ENCODE measurements at regions not wholly inside any gene's neighbourhood (a gene's known extent, or its start where the extent isn't known, plus 50 kb on each side); places are given as distances from the start of the nearest gene placed in this dataset.
A peak's percentile ranks its signal among the peaks of the same experiment; 100 is the strongest.

DNA sequence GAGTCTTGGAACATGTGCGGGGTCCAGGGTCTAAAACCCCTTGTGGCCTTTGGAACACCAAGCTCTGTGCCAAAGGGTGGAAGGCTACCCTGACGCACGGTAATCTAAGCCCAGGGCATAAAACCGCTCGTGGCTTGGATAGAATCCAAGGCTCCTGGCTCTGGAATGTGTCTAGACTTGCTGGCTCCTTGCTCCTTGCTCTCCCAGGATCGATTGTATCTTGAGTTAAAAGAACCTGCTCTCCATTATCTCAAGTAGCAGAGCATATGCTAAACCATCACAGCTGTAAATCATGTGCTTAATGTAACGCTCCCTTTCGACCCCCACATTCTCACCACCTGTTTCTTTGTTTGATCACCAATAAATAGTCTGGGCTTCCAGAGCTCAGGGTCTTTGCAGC is 50.3 kb downstream of the TLCD4 start:
- peak; percentile 77 for DNase-seq

DNA sequence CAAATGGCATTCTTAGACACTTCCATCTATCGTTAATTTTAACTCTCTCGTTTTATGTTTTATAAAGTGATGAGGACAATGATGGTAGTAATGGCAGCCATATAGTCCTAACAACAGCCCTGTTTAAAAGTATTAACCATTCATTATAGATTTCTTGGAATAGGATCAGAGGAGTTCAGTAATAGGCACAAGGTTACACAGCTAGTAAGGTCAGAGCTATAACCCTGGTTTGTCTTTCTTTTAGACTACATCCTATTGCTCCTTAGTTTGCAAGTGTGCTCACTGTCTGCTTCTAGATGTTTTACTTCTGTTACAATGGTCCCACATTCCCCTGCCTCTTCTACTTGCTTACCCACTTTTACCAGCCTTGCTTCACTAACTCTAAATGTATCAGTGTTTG is 50.9 kb downstream of the TLCD4 start:
- DNase-seq: peak; percentile 46

DNA sequence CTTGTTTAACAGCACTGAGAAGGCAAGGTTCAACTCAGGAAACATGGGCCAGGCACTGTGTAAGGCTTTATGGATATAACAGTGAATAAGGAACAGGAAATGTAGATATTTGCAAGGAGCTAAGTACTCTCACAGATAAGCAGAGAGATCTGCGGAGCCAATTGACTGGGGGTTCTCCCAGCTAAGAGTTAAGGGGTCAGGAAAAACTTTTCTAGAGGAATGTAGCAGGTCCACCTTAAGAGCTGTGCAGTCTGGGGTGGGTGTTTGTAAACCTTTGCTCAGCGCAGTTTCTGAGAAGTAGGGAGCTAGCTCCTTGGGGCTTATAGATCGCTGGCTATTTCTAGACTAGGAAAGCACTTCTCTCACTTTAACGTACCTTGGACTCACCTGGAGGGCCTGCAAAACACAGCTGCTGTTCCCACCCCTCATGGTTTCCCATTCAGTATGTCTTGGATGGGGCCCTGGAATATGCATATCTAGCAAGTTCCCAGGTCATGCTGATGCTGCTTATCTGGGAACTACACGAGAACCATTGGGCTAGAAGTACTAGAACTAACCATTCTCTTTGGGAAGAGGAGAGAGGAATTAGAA is 51.7 kb downstream of the TLCD4 start:
- DNase-seq: no peak

- no peak for DNase-seq
Measured at GRCh38 chr1:95169548-95169947, 52.4 kb downstream of the TLCD4 start.

DNA sequence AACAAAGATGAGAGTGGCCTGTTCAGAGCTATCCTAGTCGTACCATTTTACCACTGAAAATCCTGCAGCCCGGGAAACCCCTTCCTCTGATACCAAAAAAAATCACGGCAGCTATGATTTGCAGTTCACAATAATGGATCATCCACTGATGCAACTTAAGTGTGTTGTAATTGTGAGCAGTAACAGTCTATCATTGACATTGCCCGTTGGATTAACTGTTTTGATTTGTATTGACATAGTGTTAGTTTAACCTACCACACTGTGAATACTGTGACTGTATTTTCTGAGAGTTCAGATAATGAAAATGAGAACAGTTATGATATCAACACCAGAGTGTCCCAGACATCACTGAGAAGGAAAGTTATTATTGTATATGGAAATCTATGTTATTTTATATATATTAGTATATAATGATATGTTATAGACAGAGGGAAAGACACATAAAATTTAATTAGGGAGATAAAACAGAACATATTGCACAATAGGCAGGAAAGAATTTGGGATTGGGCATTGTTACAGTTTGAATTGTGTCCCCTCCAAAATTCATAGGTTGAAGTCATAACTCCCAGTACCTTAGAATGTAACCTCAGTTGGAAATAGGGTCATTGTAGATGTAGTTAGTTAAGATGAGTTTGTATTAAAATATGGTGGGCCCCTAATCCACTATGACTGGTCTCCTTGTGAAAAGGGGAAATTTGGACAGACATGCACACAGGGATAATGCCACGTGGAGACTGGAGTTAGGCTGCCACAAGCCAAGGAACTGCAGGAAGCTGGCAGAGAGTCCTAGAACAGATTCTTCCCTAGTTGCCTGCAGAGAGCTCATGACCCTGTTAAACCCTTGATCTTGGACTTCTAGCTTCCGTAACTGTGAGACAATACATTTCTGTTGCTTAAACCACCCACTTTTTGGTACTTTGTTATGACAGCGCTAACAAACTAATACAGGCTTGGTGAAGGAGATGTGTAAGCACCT is 54.4 kb downstream of the TLCD4 start:
- DNase-seq: no peak

- DNase-seq: no peak
Measured at GRCh38 chr1:95176861-95177260, 57.1 kb upstream of the RWDD3 start.

- DNase-seq: peak; percentile 44
Measured at GRCh38 chr1:95179205-95179986, 54.6 kb upstream of the RWDD3 start.

- no peak for DNase-seq
Measured at GRCh38 chr1:95180371-95180770, 53.6 kb upstream of the RWDD3 start.

DNA sequence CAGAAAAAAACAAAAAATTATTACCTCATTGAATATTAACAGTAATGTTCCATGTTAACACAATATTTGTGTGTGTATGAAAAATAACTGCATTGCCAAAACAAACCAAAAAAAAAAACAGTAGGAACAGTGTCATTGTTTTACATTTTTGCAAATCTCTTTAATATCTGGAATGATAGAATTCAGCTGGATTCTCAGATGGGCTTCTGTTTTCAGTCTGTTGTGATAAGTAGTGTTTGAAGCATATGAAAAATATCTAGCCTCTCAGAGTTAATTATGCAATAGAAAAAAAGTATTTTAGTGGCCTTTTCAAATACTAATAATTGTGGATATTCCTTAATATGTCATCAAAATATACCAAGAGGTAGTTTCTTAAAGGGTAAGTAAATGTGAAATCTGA is 52.9 kb upstream of the RWDD3 start:
- no peak for DNase-seq

- DNase-seq: no peak
Measured at GRCh38 chr1:95183952-95184351, 50.1 kb upstream of the RWDD3 start.
